Mesenchymal stem cell (in vitro differentiated cells and primary cell): ENCODE measurements at regions not wholly inside any gene's neighbourhood (a gene's known extent, or its start where the extent isn't known, plus 50 kb on each side); places are given as distances from the start of the nearest gene placed in this dataset.

Experiments used
- DNase-seq: peaks from one replicate; pipeline ENCODE4 v3.0.0-alpha.2; 2013
- H2AFZ ChIP-seq: one replicate; pipeline ENCODE4 v1.6.1; 2013; ENCODE audit warnings: low read depth, mild to moderate bottlenecking, control low read depth, inconsistent platforms, low read length, moderate library complexity
- H2AK5ac ChIP-seq: 2 replicates; pipeline ENCODE4 v1.6.1; 2013; ENCODE audit warnings: low read length, moderate library complexity, mild to moderate bottlenecking, inconsistent platforms; ENCODE audit not compliant: severe bottlenecking
- H2BK120ac ChIP-seq: one replicate; pipeline ENCODE4 v1.6.1; 2013; ENCODE audit warnings: low read depth, mild to moderate bottlenecking, inconsistent platforms, low read length, moderate library complexity
- H2BK12ac ChIP-seq, 2 experiments: one replicate each; pipeline ENCODE4 v1.6.1; 2013; ENCODE audit warnings: inconsistent platforms in 2 of 2, low read length in 2 of 2, mild to moderate bottlenecking in 2 of 2, moderate library complexity in 2 of 2, control low read depth in 1 of 2
- H2BK15ac ChIP-seq: one replicate; pipeline ENCODE4 v1.6.1; 2013; ENCODE audit warnings: mild to moderate bottlenecking, low read depth, inconsistent platforms; ENCODE audit not compliant: poor library complexity, severe bottlenecking
- H2BK5ac ChIP-seq: 2 replicates; pipeline ENCODE4 v1.6.1; 2013; ENCODE audit warnings: low read depth, mild to moderate bottlenecking, low read length, control low read depth, inconsistent platforms; ENCODE audit not compliant: poor library complexity, severe bottlenecking
- H3K14ac ChIP-seq, 2 experiments: one replicate each; pipeline ENCODE4 v1.6.1; 2013; ENCODE audit warnings: inconsistent platforms in 2 of 2, low read length in 2 of 2, control low read depth in 1 of 2, mild to moderate bottlenecking in 1 of 2, moderate library complexity in 1 of 2
- H3K18ac ChIP-seq, 2 experiments: one replicate each; pipeline ENCODE4 v1.6.1; 2013; ENCODE audit warnings: inconsistent platforms in 2 of 2, low read length in 2 of 2, control low read depth in 1 of 2, low read depth in 1 of 2, mild to moderate bottlenecking in 1 of 2
- H3K23ac ChIP-seq, 2 experiments: one replicate each; pipeline ENCODE4 v1.6.1; 2013; ENCODE audit warnings: inconsistent platforms in 2 of 2, low read length in 2 of 2, mild to moderate bottlenecking in 2 of 2, moderate library complexity in 2 of 2, control low read depth in 1 of 2
- H3K27ac ChIP-seq: 2 replicates; pipeline ENCODE4 v1.5.1; 2013; ENCODE audit warnings: mild to moderate bottlenecking, moderate library complexity, low read length, control low read depth, inconsistent platforms; ENCODE audit not compliant: poor library complexity, severe bottlenecking
- H3K27me3 ChIP-seq, 2 experiments: 2 replicates each; pipeline versions ENCODE4 v1.6.1 to v1.7.0; 2013; ENCODE audit warnings: low read length in 2 of 2, mild to moderate bottlenecking in 2 of 2, moderate library complexity in 2 of 2, control low read depth in 1 of 2, inconsistent platforms in 1 of 2; ENCODE audit not compliant: control insufficient read depth in 1 of 2, insufficient read depth in 1 of 2
- H3K36me3 ChIP-seq, 2 experiments: 2 replicates each; pipeline versions ENCODE4 v1.6.1 to v1.7.0; 2013; ENCODE audit warnings: low read length in 2 of 2, control low read depth in 1 of 2, inconsistent platforms in 1 of 2, low read depth in 1 of 2, mild to moderate bottlenecking in 1 of 2; ENCODE audit not compliant: insufficient read depth in 2 of 2, control insufficient read depth in 1 of 2
- H3K4ac ChIP-seq, 2 experiments: one replicate each; pipeline ENCODE4 v1.6.1; 2013; ENCODE audit warnings: inconsistent platforms in 2 of 2, low read length in 2 of 2, mild to moderate bottlenecking in 2 of 2, moderate library complexity in 2 of 2, control low read depth in 1 of 2, low read depth in 1 of 2
- H3K4me1 ChIP-seq: 2 replicates; pipeline ENCODE4 v1.6.1; 2013; ENCODE audit warnings: low read depth, low read length, control low read depth; ENCODE audit not compliant: control insufficient read depth, insufficient read depth
- H3K4me2 ChIP-seq: 2 replicates; pipeline ENCODE4 v1.6.1; 2013; ENCODE audit warnings: low read length, mild to moderate bottlenecking, inconsistent platforms; ENCODE audit not compliant: poor library complexity, severe bottlenecking
- H3K4me3 ChIP-seq, 2 experiments: 2 replicates each; pipeline versions ENCODE4 v1.5.1 to v1.7.0; 2013; ENCODE audit warnings: low read length in 2 of 2, mild to moderate bottlenecking in 2 of 2, control low read depth in 1 of 2, low read depth in 1 of 2; ENCODE audit not compliant: insufficient read depth in 1 of 2
- H3K79me1 ChIP-seq: replicated peaks from 2 replicates; pipeline ENCODE4 v1.6.1; 2013; ENCODE audit warnings: mild to moderate bottlenecking, control low read depth, low read length, inconsistent platforms; ENCODE audit not compliant: poor library complexity, severe bottlenecking
- H3K9ac ChIP-seq: 2 replicates; pipeline ENCODE4 v1.7.0; 2013; ENCODE audit warnings: mild to moderate bottlenecking, low read length, moderate library complexity
- H3K9me3 ChIP-seq: 2 replicates; pipeline ENCODE4 v1.7.0; 2013; ENCODE audit warnings: mild to moderate bottlenecking, low read length; ENCODE audit not compliant: control insufficient read depth
- H4K8ac ChIP-seq: one replicate; pipeline ENCODE4 v1.6.1; 2013; ENCODE audit warnings: inconsistent platforms, mild to moderate bottlenecking, low read length, moderate library complexity
- H4K91ac ChIP-seq: one replicate; pipeline ENCODE4 v1.6.1; 2013; ENCODE audit warnings: mild to moderate bottlenecking, low read length, inconsistent platforms
- WGBS: methylation state at CpG from one replicate; pipeline ENCODE4 v1.1.7; 2013; ENCODE audit warnings: mixed read lengths; 5-methylcytosine and 5-hydroxymethylcytosine counted together

DNA sequence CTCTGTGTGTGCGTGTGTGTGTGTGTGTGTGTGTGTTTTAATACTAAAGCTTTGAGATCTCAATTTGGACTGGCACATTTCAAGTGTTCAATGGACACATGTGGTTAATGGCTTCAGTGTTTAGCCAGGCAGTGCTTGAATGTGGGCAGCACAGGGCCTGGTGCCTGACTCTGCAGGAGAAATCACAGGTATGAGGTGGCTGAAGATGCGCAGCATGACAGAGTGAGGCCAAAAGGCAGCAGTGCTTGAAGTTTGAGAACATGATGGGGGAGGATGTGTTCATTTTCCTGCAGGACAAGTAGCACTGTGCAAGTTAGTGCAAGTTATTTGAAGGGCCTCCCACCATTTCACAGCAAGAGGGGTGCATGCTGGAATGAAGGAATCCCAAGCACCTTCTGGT, 620.5 kb upstream of the TBL1XR1 start:
- no peak overlapping the region for H3K4me3 ChIP-seq
- H3K27ac ChIP-seq, result peak overlapping the region; percentile 20
- no peaks in the 10 kb centered on the region for H3K36me3 ChIP-seq
- H3K27me3 ChIP-seq, result no peaks in the 10 kb centered on the region
- H3K18ac ChIP-seq, result peak overlapping the region in 1 of 2 experiments; percentile 52
- no peak overlapping the region for H3K14ac ChIP-seq
- H2BK120ac ChIP-seq, result no peak overlapping the region
- no peak overlapping the region for H3K4me2 ChIP-seq
- WGBS, result 13% methylated on average over 2 of the region's 2 CpGs
- no peak overlapping the region for H4K91ac ChIP-seq
- no peaks in the 10 kb centered on the region for H3K9me3 ChIP-seq
- H4K8ac ChIP-seq, result no peak overlapping the region
- H2BK15ac ChIP-seq, result no peak overlapping the region
- no peaks in the 10 kb centered on the region for H3K79me1 ChIP-seq
- no peak overlapping the region for H2BK5ac ChIP-seq
- H3K9ac ChIP-seq, result no peak overlapping the region
- no peak overlapping the region for H2AFZ ChIP-seq
- H2BK12ac ChIP-seq, result peak overlapping the region in 1 of 2 experiments; percentile 93
- H3K4ac ChIP-seq, result peak overlapping the region in 1 of 2 experiments; percentile 35
- H2AK5ac ChIP-seq, result peak overlapping the region; percentile 61
- H3K23ac ChIP-seq, result no peak overlapping the region
- H3K4me1 ChIP-seq, result peaks cover 4% of the 10 kb centered on the region
- no peak for DNase-seq

DNA sequence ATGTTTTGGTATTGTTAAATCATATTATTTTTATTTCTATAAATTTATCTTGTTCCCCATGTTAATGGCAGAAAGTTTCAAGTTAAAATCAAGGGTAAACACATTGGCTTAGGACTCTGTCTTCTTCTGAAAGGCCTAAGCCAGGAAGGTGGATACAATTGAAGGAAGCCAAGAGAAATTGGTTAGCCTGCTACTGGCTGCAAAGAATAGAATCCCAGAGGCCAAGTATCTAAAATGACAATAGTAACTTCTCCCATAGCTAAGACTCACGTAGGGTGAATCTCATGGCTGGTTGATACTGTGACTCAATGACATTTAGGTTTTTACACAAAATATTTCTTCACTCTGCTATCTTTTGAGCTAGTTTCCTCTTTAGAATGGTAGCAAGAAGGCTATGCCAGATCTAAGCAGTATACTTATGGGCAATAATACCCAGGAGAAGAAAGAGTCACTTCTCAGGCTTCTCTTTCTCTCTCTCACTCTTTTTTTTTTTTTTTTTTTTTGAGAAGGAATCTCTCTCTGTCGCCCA, 621.5 kb upstream of the TBL1XR1 start:
- no peak overlapping the region for H2AFZ ChIP-seq
- WGBS, result 100% methylated on average over 1 of the region's 2 CpGs

DNA sequence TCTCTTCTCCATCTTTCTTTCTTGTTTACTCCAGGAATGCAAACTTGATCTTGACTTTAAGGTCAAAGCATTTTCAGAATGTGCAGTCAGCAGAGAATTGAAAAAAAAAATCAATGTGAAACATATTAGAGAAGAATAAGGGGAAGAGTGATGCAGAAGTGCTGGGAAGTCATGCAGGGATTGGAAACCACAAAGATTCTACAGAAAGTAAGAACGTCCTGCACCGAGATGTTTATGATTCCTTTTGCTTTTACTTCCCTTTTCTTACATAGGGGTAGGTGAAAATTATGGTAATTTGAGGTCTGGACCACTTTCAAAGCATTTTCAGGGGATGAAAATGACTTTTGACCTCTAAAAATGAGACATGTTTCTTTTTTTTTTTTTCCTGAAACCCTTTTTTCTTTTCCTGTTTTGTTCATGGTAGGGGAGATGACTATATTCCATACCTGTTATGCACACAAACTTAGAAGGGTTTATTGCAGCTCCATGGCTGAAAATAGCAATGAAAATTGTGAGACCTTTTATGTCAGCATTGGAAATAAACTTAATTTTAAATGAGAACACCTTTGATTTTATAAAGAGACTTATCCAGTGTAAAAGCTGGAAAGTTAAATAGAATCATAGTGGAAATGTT, 623.5 kb upstream of the TBL1XR1 start:
- Histone ChIP-seq H3K14ac (no peak overlapping the region), H3K9ac (no peak overlapping the region), H2BK5ac (no peak overlapping the region), H3K79me1 (no peaks in the 10 kb centered on the region), H4K91ac (no peak overlapping the region), H3K4me3 (no peak overlapping the region), H3K23ac (no peak overlapping the region), H2BK15ac (no peak overlapping the region), H2BK120ac (no peak overlapping the region), H3K27ac (peak overlapping the region; percentile 55), H3K4ac (no peak overlapping the region), H3K9me3 (no peaks in the 10 kb centered on the region), H3K27me3 (no peaks in the 10 kb centered on the region), H3K18ac (no peak overlapping the region), H4K8ac (no peak overlapping the region), H2BK12ac (no peak overlapping the region), H2AK5ac (no peak overlapping the region), H3K4me2 (no peak overlapping the region), H3K4me1 (peaks cover 11% of the 10 kb centered on the region), H3K36me3 (no peaks in the 10 kb centered on the region), H2AFZ (no peak overlapping the region)
- WGBS, result no CpG with 5 or more reads among the region's 2 CpGs
- peak; percentile 44 for DNase-seq

More for the DNA sequence above, 621.5 kb upstream of the TBL1XR1 start:
- Histone ChIP-seq H4K8ac (no peak overlapping the region), H3K79me1 (no peaks in the 10 kb centered on the region), H3K9me3 (no peaks in the 10 kb centered on the region), H3K27ac (no peak overlapping the region), H3K23ac (no peak overlapping the region), H3K9ac (no peak overlapping the region), H3K4me3 (no peak overlapping the region), H3K4ac (no peak overlapping the region), H3K36me3 (no peaks in the 10 kb centered on the region), H4K91ac (no peak overlapping the region), H3K4me2 (no peak overlapping the region), H3K27me3 (no peaks in the 10 kb centered on the region), H3K4me1 (peaks cover 6% of the 10 kb centered on the region), H2BK15ac (no peak overlapping the region), H2BK120ac (no peak overlapping the region), H3K14ac (no peak overlapping the region), H2BK5ac (no peak overlapping the region), H2AK5ac (peak overlapping the region; percentile 93), H3K18ac (no peak overlapping the region), H2BK12ac (no peak overlapping the region)
- DNase-seq, result no peak

DNA sequence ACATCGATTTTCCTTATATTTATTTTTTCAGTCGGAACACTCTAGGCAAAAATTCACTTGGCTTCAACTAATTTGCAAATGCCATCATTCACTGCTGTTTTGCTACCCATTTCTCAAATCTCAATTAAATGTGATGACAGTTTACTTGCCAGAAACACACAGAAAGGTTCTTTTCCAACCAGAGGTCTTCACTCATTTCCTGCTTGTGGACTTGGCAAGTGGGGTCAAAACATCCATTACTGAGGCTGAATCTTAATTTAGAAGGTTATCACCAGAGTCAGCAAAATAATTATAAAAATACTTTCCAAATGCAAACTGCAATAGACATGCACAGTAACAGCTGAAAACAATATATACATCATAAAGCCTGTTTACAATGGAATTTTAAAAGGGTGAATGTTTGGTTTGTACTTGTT, 625.4 kb upstream of the TBL1XR1 start:
- no peaks in the 10 kb centered on the region for H3K9me3 ChIP-seq
- no peak overlapping the region for H3K4ac ChIP-seq
- no peak overlapping the region for H2AFZ ChIP-seq
- H3K9ac ChIP-seq, result no peak overlapping the region
- no peak overlapping the region for H2BK15ac ChIP-seq
- H2AK5ac ChIP-seq, result no peak overlapping the region
- H4K8ac ChIP-seq, result no peak overlapping the region
- no peak overlapping the region for H3K27ac ChIP-seq
- no peak overlapping the region for H4K91ac ChIP-seq
- no peaks in the 10 kb centered on the region for H3K36me3 ChIP-seq
- H3K4me1 ChIP-seq, result peaks cover 13% of the 10 kb centered on the region
- 77% methylated on average over 2 of the region's 2 CpGs for WGBS
- H3K18ac ChIP-seq, result no peak overlapping the region
- H3K23ac ChIP-seq, result no peak overlapping the region
- no peak overlapping the region for H2BK5ac ChIP-seq
- H2BK120ac ChIP-seq, result no peak overlapping the region
- H3K4me3 ChIP-seq, result no peak overlapping the region
- no peak for DNase-seq
- no peaks in the 10 kb centered on the region for H3K79me1 ChIP-seq
- H3K4me2 ChIP-seq, result no peak overlapping the region
- H2BK12ac ChIP-seq, result no peak overlapping the region
- no peak overlapping the region for H3K14ac ChIP-seq
- H3K27me3 ChIP-seq, result no peaks in the 10 kb centered on the region
